Stimulated activated CD8-positive, alpha-beta memory T cell treated with anti-CD3 and anti-CD28 coated beads, Interleukin-7, amount 100 ng/mL, for 1 hour (primary cell): ENCODE measurements at regions not wholly inside any gene's neighbourhood (a gene's known extent, or its start where the extent isn't known, plus 50 kb on each side); places are given as distances from the start of the nearest gene placed in this dataset.
"Not testable (repeated sequence)": the region's sequence is repeated elsewhere in the genome, so short reads cannot be mapped to it uniquely, and the experiment has no call there.

Experiments used
- DNase-seq, 2 donors: peaks; one replicate each; pipeline ENCODE4 v3.0.0-alpha.2; 2020; ENCODE audit warnings: low read depth in 2 of 2

DNA sequence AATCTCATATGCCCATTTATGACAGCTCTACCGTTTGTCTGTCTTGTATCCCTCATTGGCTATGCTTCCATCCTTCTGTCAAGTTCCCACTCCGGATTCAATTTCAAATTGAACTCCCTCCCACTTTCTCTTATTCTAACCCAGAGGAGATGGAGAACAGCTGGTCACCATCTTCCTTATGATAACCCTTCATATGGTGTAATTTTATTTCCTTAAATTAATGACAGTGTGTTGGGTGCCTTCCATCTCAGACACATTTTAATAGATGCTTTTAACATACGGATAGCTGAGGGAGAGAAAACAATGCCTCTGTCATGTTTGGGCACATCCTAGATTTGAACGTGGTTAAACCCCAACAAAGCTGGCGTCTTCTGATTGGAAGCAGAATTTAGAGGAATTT, 103.0 kb upstream of the PLXNA2 start:
- DNase-seq, result no peak

- DNase-seq, result no peak
These were observed 105.6 kb upstream of the PLXNA2 start for GRCh38 chr1:208349694-208350330.

DNA sequence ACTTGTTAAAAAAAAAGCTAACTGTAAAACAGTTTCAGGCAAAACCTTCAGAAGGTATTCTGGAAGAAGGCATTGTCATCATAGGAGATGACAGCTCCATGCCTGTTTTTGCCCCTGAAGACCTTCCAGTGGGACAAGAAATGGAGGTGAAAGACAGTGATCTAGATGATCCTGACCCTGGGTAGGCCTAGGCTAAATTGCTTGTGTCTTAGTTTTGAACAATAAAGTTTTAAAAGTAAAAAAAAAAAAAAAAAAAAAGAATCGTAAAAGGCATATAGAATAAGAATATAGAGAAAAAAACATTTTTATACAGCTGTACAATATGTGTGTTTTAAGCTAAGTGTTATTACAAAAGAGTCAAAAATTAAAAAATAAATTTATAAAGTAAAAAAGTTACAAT, 106.6 kb upstream of the PLXNA2 start:
- DNase-seq, result no peak

- no peak for DNase-seq
These were observed 107.7 kb upstream of the PLXNA2 start for GRCh38 chr1:208351838-208352237.

GRCh38 chr1:208353797-208354196, 109.6 kb upstream of the PLXNA2 start:
- not testable (repeated sequence) for DNase-seq

DNA sequence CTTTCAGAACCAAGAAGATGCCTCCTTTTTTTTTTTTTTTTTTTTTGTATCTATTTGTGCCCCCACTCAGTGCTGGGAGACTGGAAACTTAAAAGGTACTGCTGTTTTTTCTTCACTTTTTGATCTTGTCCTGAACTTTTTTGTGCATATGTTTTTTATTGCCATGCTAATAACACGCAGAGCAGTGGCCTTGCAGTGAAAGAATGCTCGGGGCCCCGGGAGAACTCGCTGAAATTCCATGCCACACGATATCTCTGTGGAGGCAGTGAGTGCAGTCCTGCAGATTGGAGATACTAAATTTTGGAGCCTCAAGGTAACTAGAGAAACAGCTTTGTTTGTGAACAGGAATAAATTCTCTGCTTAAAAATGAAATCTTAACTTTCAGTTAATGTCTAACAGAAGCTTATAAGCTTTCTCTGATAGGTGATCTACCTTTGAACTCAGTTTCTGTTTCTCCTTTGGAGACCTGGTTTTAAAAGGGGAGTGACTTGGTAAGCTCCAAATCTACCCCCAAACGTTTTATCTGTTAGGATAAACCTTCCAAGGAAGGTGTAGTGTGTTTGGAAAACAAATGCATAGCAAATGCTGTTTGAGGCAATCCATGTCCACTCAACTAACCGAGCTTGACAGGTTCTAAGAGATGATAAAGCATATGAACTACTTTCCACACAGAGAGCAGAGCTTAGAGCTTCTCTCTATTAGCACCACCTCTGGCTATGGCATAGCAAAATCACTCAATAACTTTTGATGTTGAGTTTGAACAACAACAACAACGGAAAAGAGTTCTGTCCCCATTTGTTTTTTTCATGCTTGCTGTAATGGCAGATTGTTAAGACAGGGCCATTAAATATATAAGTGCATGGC, 113.7 kb upstream of the PLXNA2 start:
- no peak for DNase-seq

DNA sequence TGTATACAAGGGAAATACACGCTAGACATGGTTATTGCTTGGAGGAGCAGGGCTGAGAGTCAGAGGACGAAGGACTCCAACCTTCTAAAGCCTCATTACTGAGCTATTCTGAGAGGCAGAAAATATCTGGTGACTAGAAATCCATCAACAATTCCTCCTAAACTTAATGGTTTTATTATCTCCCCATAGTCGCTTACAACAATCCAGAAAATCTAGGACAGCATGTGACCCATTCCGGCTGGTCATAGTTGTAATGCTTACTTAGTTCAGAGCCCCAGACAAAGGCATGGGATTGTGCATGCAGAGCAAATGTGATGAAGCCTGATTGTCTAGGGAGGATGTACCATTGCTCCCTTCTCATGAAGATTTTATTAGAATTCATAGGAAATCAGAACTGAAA, 114.5 kb upstream of the PLXNA2 start:
- no peak for DNase-seq

GRCh38 chr1:208362011-208362410, 117.8 kb upstream of the PLXNA2 start:
- DNase-seq, result no peak

DNA sequence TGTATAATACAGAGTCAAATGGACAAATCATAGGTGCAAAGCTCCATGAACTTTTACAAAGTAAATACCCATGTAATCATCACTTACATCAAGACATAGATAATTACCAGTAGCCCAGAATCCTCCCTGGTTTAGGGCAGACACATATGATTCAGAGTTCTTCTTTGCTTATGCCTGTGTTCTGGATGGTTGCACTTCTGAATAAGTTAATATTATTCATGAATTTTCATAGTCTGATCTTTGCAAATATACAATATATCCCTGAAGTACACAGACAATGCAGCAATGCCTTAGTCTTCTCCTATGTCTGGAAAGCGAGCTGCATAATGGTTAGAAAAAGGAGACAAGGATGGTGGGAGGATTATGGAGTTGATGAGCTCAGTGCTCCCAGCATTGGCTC, 122.4 kb upstream of the PLXNA2 start:
- no peak for DNase-seq

GRCh38 chr1:208369045-208369444, 124.9 kb upstream of the PLXNA2 start:
- no peak for DNase-seq

- DNase-seq, result no peak
These were observed 125.5 kb upstream of the PLXNA2 start for GRCh38 chr1:208369658-208370057.

DNA sequence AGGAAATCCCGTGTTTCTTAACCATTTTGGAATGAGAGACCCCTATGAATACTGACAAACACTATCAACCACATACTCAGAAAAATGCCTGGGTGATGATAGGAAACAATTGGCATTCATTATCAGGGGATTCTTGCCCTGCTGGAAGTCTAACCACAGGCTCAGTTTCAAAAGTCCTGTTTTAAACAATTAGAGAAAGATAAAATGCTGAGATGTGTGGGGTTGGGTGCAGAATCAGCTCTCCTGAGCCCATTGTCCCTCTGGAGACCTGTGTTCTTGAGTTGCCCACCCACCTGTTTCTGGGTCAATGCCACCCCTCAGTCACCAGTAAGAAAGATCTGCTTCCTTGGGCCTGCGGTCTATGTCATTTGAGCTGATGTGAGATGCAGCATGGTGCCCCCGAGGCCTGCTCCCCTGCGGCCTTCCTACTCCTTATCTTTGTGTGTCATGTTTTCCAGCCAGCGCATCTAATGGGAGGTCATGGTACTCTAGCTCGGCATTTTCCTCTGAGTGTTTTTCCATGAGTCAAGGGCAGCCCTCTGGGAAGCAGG, 130.3 kb upstream of the PLXNA2 start:
- DNase-seq, result no peak

GRCh38 chr1:208381481-208381880, 137.3 kb upstream of the PLXNA2 start:
- no peak for DNase-seq

- DNase-seq, result no peak
These were observed 144.0 kb upstream of the PLXNA2 start for GRCh38 chr1:208387908-208388811.

DNA sequence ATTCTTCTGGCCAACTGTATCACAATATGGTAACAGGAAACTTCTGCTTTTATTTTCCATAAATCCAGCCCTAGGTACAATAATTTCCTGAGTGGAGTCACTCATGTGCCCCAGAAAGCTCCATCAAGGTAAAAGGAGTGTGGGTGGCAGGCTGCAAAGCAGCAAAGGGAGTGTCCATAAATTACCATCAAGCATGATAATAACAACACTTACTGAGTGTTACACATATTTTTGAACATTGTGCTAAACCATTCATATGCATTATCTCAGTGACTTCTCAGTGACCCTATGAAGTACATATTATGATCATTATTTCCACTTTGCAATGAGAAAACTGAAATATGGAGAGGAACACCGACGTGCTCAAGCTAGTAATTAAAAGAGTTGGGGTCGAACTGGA, 149.2 kb upstream of the PLXNA2 start:
- no peak for DNase-seq

GRCh38 chr1:208393826-208394225, 149.6 kb upstream of the PLXNA2 start:
- no peak for DNase-seq

- no peak for DNase-seq
These were observed 153.1 kb upstream of the PLXNA2 start for GRCh38 chr1:208397286-208397685.

DNA sequence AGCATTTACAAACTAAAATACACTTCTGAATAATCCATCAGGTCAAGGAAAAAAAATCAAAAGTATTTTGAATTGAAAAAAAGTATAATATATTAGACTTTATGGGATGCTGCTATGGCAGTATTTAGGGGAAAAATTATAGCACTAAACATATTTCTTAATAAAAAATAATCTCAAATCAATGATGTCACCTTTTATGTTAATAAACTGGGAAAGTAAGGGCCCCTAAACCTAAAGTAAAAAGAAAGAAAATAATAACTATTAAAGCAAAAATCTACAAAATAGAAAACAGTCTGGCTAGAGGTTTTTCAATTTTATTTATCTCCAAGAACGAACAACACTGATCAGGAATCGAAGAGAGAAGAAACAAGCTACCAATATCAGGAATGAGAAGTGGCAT, 160.8 kb upstream of the PLXNA2 start:
- DNase-seq, result no peak

DNA sequence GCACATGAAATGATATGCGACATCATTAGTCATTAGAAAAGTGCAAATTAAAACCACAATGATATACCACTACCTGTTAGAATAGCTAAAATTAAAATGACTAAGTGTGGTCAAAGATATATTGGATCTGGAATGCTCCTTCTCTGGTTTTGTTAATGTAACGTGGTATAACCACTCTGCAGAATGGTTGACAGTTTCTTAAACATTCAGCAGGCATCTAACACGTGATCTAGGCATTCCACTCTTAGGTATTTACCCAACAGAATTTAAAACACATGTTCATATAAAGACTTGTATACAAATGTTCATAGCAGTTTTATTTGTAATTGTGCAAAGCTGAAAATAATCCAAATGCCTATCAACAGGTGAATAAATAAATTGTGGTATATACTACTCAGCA, 165.0 kb upstream of the PLXNA2 start:
- no peak for DNase-seq

DNA sequence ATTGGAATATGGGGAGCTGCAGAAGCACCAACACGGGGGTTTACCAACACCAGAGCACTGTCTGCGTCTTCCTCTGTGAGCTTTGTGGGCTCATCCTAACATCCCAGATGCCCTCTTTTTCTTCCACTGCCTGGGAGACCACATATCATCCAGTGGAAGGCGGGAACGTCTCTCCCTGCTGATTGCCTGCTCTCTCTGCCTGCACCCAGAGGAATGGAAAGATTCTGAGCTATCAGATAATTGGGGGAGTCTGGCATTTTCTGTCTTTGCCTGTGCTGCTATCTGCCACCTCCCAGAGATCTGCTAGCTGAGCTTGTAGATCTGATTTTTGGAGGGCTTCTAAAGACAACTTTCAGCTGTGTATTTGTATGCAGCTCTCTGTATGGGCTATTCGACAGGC, 166.2 kb upstream of the PLXNA2 start:
- DNase-seq, result no peak

DNA sequence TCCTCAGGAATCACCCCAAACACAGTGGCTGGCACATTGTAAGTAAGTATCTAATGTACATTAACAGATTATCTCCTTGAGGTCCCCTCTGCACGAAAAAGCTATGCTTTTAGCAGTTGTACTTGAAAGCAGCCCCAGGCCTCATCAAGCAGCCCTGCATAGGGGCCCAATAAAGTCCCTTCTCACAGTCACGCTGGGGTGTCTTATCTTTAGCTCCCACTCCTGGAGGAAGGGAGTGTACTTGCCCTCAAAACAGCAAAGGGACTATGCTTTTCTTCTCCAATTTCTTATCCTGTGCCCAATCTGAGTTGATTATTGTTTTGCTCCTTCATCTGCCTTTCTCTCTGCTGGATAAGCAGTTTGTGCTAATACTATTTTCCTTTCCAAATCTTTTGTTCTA, 168.8 kb upstream of the PLXNA2 start:
- no peak for DNase-seq

DNA sequence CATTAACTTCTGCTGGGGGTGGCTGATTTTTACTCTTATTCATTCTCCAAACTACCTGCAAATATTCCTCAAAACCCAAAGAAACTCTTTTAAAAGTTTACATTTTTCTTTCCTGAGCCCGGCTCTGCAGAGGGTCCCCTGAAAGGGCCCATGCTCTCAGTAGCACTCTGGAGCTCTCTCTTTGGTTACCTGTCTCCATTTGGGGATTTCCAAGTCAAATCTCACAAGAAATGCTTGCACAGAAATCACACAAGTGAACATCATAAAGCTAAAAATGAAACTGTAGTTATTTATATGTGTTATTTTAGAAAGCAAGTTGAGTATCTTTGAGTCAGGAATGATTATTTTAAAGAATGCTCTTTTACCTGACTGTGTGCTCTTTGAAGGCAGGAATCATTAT, 174.5 kb upstream of the PLXNA2 start:
- no peak for DNase-seq
